OCI-LY7 (cell line): ENCODE measurements at regions not wholly inside any gene's neighbourhood (a gene's known extent, or its start where the extent isn't known, plus 50 kb on each side); places are given as distances from the start of the nearest gene placed in this dataset.

Experiments
- BruUV-seq: library from RNA; stranded (reverse); fragments of 400-500 nt; replicated peaks from 2 replicates; lab custom pipeline; 2021; lab: Mats Ljungman, UMichigan
- CTCF ChIA-PET: fragments of 300-600 bp; sonication (Branson Sonifier 250); formaldehyde crosslinking; loops from one replicate; lab custom pipeline; 2022; ENCODE audit warnings: antibody characterized with exemption; ENCODE audit not compliant: unreplicated experiment; lab: Charles Lee
- POLR2A ChIA-PET: fragments of 300-600 bp; sonication (Branson Sonifier 250); formaldehyde crosslinking; loops from one replicate; lab custom pipeline; 2022; ENCODE audit warnings: antibody characterized with exemption; lab: Charles Lee
- DNase-seq: peaks from one replicate; pipeline ENCODE4 v3.0.0-alpha.2; 2015; ENCODE audit warnings: low spot score
- H2AFZ ChIP-seq: fragments of 200-600 bp; sonication (generic), shearing (Covaris generic); 2 replicates; pipeline ENCODE4 v1.6.1; 2014; ENCODE audit warnings: mild to moderate bottlenecking, antibody characterized with exemption, low read length, moderate library complexity
- H3K27ac ChIP-seq: fragments of 200-600 bp; sonication (generic); 2 replicates; pipeline ENCODE4 v1.5.1; 2014; ENCODE audit warnings: mixed run types, low read depth, mild to moderate bottlenecking, moderate library complexity, low read length, inconsistent platforms; ENCODE audit not compliant: poor library complexity, severe bottlenecking
- H3K36me3 ChIP-seq: fragments of 200-600 bp; sonication (generic); 2 replicates; pipeline ENCODE4 v1.6.1; 2014; ENCODE audit warnings: mild to moderate bottlenecking, antibody characterized with exemption, low read length, moderate library complexity, mixed read lengths; ENCODE audit not compliant: insufficient read depth
- H3K4me1 ChIP-seq: fragments of 200-600 bp; sonication (generic); 2 replicates; pipeline ENCODE4 v1.5.1; 2014; ENCODE audit warnings: mild to moderate bottlenecking, low read length; ENCODE audit not compliant: insufficient read depth, poor library complexity, severe bottlenecking
- H3K4me2 ChIP-seq: fragments of 200-600 bp; sonication (generic); 2 replicates; pipeline ENCODE4 v1.6.1; 2014; ENCODE audit warnings: mild to moderate bottlenecking, low read length
- H3K4me3 ChIP-seq: fragments of 200-600 bp; sonication (generic); 2 replicates; pipeline ENCODE4 v1.5.1; 2014; ENCODE audit warnings: mild to moderate bottlenecking, low read depth, low read length; ENCODE audit not compliant: poor library complexity, severe bottlenecking
- H3K79me2 ChIP-seq: fragments of 200-600 bp; sonication (generic); 2 replicates; pipeline ENCODE4 v1.6.1; 2016; ENCODE audit warnings: low read depth, mild to moderate bottlenecking, low read length, moderate library complexity, mixed read lengths; ENCODE audit not compliant: insufficient read depth
- H3K9me2 ChIP-seq: fragments of 200-600 bp; sonication (generic); 2 replicates; pipeline ENCODE4 v1.6.1; 2016; ENCODE audit warnings: mild to moderate bottlenecking, low read length, mixed read lengths; ENCODE audit not compliant: insufficient read depth
- H3K9me3 ChIP-seq: fragments of 200-600 bp; sonication (generic); 2 replicates; pipeline ENCODE4 v1.6.1; 2014; ENCODE audit warnings: mild to moderate bottlenecking, mixed run types, low read length, mixed read lengths
- H4K20me1 ChIP-seq: fragments of 200-600 bp; sonication (generic); 2 replicates; pipeline ENCODE4 v1.6.1; 2014; ENCODE audit warnings: mild to moderate bottlenecking, antibody characterized with exemption, low read length, moderate library complexity, mixed read lengths; ENCODE audit not compliant: insufficient read depth
- CTCF ChIP-seq: fragments of 200-600 bp; sonication (generic); conservative IDR thresholded peaks from 2 replicates; pipeline ENCODE4 v1.5.1; 2014; ENCODE audit warnings: mild to moderate bottlenecking, antibody characterized with exemption, low read length, moderate library complexity, mixed read lengths
- EZH2phosphoT487 ChIP-seq: fragments of 200-600 bp; sonication (generic); IDR thresholded peaks from 2 replicates; pipeline ENCODE4 v1.6.1; 2018; ENCODE audit warnings: low read depth, borderline replicate concordance, mild to moderate bottlenecking, mixed run types, antibody characterized with exemption, low read length, moderate library complexity, mixed read lengths
- intact Hi-C: fragments of 100-400 bp; cut with micrococcal nuclease; formaldehyde crosslinking; loops from one replicate; pipeline ENCODE4 v1.10.0; 2022; ENCODE audit not compliant: unreplicated experiment

GRCh38 chr1:222865718-222866117 lies 50.9 kb downstream of the DISP1 start:
- Histone ChIP-seq H3K4me1 (no peaks in the 10 kb centered on the region), H3K4me3 (no peak overlapping the region), H2AFZ (no peak overlapping the region), H3K36me3 (no peaks in the 10 kb centered on the region), H3K9me3 (no peaks in the 10 kb centered on the region), H3K4me2 (no peak overlapping the region), H4K20me1 (no peaks in the 10 kb centered on the region), H3K79me2 (no peaks in the 10 kb centered on the region), H3K27ac (no peak overlapping the region), H3K9me2 (no peaks in the 10 kb centered on the region)
- CTCF ChIA-PET: no interaction called here
- POLR2A ChIA-PET: no interaction called here
- intact Hi-C loops: no loop called here
- TF ChIP-seq EZH2phosphoT487: no peak
- TF ChIP-seq CTCF: no peak
- no peak for DNase-seq
- BruUV-seq: no TSS peak

- H4K20me1 ChIP-seq: no peaks in the 10 kb centered on the region
- CTCF ChIA-PET: no interaction called here
- H3K4me1 ChIP-seq: no peaks in the 10 kb centered on the region
- no peaks in the 10 kb centered on the region for H3K9me2 ChIP-seq
- POLR2A ChIA-PET: interaction anchor here (0.6 kb wide), 1 partner anchor 167 kb away, joined by 3 read pairs; no protein-coding TSS in a partner anchor
- H3K4me3 ChIP-seq: no peak overlapping the region
- H3K79me2 ChIP-seq: no peaks in the 10 kb centered on the region
- no peak overlapping the region for H2AFZ ChIP-seq
- BruUV-seq: no TSS peak
- H3K27ac ChIP-seq: no peak overlapping the region
- no peaks in the 10 kb centered on the region for H3K36me3 ChIP-seq
- no peak overlapping the region for H3K4me2 ChIP-seq
- no peaks in the 10 kb centered on the region for H3K9me3 ChIP-seq
- TF ChIP-seq EZH2phosphoT487: no peak
- no peak for TF ChIP-seq CTCF
- no peak for DNase-seq
- intact Hi-C loops: no loop called here
Observed at GRCh38 chr1:222867316-222867715, 52.5 kb downstream of the DISP1 start.

- H3K9me2 ChIP-seq: no peaks in the 10 kb centered on the region
- no peak overlapping the region for H3K4me2 ChIP-seq
- intact Hi-C loops: no loop called here
- H3K4me3 ChIP-seq: no peak overlapping the region
- TF ChIP-seq EZH2phosphoT487: no peak
- no peak for TF ChIP-seq CTCF
- H3K79me2 ChIP-seq: no peaks in the 10 kb centered on the region
- no peak for DNase-seq
- POLR2A ChIA-PET: interaction anchor here (0.5 kb wide), 1 partner anchor 12 kb away, joined by 3 read pairs; no protein-coding TSS in a partner anchor
- no peak overlapping the region for H3K27ac ChIP-seq
- H3K4me1 ChIP-seq: no peaks in the 10 kb centered on the region
- H3K9me3 ChIP-seq: no peaks in the 10 kb centered on the region
- H2AFZ ChIP-seq: no peak overlapping the region
- no peaks in the 10 kb centered on the region for H3K36me3 ChIP-seq
- no peaks in the 10 kb centered on the region for H4K20me1 ChIP-seq
- CTCF ChIA-PET: no interaction called here
- no TSS peak for BruUV-seq
Observed at GRCh38 chr1:222876182-222876581, 61.3 kb downstream of the DISP1 start.
